ENCODE measurements at regions not wholly inside any gene's neighbourhood (a gene's known extent, or its start where the extent isn't known, plus 50 kb on each side); places are given as distances from the start of the nearest gene placed in this dataset.

DNA sequence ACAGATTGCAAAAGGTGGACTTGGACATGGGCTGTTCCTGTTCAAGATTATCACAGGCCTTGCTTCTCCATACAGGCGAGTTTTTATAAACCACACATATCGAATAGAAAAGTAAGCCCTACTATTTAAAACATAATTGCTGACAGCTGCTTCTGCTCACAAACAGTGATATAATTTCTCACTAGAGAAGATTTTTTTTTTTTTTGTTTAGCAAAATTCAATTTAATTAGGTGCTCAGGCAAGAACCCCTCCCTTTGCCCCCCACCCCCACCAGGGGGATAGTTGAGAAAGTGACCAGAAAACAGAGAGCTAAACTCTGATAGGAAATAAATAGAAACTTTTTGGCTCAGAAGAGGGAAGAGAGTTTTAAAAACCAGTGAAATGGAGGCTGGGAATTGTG lies 132.8 kb upstream of the CRY1 start:
- no peak for DNase-seq

DNA sequence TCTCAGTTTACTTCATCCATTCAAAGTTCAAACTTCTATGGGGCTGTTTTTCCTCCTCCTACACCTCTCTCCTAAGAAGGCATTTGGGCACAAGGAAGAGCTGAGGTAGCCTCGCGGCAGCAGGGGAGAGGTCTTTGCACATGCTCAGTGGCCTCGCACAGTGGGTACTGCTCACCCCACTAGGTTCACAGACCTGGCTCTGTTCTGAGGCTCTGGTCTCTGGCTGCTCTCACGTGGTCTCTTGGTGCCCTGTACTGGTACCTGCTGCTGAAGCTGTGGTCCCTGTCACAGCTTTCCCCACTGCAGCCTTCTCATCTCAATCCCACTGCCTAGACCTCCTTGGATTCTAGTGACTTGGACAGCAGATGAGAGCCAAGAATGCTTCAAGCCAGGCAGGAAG lies 134.7 kb upstream of the CRY1 start:
- no peak for DNase-seq

DNA sequence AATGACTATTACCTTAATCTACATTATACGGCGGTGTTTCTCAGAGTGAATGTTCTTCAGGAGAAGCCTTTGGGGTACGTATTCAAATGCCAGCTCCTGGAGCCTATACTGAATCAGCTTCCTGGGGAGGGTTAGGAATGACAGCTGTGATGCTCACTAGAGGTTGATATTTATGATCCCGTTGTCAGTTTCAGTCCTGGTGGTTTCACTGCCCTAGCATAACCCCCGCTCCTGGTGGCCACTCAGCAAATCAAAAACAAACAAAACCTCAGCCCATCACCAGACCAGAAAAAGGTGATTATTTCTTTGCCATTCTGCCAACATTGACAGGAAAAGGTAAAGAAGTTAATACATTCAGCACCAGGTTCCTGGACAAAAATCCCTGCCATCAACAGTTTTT lies 136.5 kb upstream of the CRY1 start:
- DNase-seq = no peak

DNA sequence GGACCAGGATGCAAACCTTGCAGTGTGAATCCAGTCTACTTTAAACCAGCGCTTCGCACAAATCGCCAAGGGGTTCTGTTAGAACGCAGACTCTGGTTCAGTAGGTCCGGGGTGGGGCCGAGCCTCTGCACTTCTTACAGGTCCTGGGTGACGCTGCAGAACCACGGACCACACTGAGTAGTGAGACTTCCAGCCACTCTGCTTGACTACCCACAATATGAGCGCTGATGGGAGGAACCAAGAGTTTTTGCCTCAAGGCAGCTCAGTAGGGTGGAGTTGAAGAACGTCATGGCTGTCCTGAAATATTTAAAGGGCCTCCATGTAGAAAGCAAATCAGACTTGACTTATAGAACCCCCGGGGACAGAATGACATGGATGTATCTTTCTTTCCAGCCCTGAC lies 138.0 kb upstream of the CRY1 start:
- DNase-seq = no peak

DNA sequence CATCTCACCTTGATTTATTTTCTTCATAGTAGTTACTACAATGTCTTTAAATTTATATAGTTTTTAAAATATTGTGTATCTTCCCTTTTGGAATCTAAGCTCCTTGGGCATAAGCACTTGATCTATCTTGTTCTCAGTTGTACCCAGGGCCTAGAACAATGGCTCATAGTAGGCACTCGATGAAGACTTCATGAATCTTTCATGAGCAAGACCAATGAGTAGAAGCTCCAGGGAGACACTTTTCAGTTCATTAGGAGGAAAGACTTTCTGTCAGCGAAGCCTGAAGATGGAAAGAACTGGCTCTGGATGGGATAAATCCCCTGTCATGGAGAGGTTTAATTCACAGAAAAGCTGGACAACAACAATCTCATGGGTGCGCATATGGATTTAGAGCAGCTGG lies 140.2 kb upstream of the CRY1 start:
- DNase-seq = no peak

DNA sequence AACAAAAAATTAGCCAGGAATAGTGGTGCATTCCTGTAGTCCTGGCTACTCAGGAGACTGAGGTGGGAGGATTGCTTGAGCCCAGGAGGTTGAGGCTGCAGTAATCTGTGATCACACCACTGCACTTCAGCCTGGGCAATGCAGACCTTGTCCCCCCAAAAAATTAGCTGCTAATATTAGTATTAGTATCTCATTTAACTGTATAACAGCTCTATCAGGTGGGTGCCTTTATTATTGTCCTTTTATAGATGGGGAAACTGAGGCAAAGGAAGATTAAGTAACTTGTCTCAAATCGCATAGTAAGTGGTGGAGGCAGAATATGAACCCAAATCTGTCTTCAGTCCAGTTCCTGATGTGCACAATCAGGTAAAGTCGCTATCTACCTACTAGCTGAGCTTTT lies 142.3 kb upstream of the CRY1 start:
- no peak for DNase-seq

DNA sequence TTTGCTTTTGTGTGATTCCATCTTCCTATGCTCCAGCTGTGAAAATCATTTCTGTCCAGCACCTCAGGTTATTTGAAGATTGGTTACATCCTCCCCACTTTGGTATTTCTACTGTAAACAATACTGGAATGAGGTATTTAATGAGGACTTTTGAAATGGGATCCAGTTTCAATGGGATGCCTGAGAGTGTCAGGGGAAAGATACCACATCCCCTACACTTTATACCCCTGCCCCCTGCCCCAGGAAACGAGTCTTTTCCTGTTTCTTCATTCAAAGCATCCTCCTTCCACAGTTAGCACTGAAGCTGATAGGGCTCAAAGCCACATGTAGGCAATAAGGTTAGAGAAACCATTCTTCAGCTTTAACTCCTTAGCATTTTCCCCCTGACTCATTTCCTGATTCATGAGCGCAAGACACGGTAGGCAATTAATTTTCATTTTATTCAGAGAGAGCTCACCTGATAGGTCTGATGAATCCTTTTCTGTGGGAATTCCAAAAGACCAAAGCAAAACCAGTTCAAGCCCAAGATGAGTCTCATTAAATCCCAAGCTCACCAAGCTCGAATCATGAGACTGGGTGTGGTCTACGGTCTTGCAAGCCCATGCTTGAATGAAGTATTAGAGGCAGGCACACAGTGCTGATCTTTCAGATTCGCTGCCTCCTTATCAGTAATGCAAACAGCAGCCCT lies 143.6 kb upstream of the CRY1 start:
- DNase-seq = no peak

DNA sequence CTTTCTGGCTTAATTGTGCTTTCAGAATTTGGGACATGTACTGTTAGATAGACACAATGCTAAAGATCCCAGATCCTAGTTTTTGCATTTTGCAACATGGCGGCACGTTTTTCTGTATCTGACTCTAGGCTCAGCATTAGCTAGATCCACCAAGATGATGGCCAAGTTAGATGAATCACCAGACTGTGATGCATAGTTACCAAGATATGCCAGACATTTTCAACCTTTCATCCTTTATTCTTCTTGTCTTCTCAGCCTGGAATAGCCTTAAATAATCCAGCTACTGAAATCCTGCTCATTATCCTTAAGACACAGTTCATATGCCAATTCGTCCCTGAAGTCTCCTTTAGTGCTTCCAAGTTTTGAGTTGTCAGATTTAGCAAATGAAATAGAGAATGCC lies 144.9 kb upstream of the CRY1 start:
- no peak for DNase-seq

DNA sequence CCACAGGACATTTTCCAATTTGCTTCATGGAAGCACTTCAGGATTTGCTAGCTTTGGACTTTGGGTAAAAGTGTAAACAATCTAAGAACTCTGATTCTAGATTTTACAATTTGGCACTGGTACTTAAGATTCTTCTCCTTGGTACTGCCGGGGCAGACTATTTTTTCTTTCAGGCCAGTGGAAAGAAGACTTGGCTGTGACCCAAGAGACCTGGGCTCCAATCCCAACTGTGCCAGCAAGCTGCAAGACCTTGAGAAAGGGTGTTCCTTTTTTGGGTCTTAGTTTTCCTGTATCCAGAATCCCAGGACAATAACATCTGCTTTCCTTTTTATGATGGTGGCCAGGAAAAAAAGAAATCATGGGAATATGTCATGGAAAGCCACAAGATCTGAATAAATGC lies 148.1 kb upstream of the CRY1 start:
- no peak for DNase-seq

DNA sequence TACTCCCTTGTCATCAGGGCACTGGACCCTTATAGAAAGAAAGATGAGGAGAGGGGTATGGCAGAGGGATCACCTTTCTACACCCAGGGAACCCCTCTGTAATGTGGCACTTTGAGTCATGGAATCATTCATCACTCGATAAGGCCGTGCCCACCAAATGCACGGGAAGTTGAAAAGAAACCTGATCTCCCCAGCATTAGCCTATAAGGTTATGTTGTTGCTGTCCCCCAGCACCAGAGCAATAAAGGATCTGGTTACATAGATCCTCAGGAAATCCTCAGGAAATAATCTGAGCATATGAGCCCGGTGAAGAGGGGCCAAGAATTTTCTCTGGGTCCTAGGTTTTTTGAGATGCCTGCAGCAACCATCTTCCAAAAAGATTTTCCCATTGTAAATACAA lies 148.8 kb upstream of the CRY1 start:
- DNase-seq = no peak

DNA sequence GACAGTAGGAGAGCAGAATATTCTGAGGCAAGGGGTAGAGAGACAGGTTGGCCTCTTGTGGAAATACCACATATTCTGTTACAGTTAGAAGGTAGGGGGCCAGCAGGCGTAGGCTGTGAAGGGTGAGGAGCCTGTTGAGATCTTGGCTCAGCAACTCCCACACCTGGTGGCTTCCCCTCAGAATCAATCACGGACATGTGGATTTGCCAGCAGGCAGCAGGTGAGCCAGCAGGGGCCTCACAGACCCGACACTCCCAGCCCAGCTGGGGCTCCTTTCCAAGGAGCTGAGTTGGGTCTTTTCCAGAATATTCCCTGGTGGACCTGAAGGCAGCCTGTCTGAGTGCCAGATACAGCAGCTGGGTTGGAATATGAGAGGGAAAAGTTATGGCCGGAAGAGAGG lies 150.0 kb upstream of the CRY1 start:
- DNase-seq = no peak

DNA sequence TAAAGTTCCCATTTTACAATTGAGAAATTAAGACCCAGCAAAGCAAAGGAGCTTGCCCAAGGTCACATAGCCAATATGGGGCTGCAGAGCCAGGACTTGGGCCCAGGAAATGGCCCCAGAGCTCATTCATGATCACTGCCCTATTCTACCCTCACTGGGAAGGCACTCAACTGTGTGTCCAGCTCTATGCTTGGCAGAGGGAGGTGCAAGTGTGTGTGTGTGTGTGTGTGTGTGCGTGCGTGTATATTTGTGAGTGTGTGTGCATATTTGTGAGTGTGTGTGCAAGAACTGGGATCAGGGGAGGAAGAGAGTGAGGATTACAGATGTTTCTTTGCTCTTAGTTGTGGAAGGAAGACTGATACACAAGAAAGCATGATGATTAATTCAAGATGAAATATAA lies 151.2 kb upstream of the CRY1 start:
- DNase-seq = no peak

DNA sequence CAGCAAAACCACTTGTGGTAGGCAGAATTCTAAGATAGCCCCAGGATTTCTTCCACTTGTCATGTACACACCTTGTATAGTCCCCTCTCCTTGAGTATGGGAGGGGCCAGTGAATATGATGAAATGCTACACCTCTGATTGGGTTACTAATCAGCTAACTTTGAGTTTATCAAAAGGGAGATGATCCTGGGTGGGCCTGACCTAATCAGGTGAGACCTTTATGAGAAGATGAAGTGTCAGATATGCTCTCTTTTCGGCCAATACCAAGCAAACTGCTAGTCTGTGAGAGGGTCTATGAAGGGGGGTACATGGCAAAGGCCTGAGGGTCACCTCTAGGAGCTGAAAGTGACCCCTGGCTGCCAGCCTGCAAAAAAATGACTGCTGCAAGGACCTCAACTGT lies 154.3 kb upstream of the CRY1 start:
- DNase-seq = no peak

DNA sequence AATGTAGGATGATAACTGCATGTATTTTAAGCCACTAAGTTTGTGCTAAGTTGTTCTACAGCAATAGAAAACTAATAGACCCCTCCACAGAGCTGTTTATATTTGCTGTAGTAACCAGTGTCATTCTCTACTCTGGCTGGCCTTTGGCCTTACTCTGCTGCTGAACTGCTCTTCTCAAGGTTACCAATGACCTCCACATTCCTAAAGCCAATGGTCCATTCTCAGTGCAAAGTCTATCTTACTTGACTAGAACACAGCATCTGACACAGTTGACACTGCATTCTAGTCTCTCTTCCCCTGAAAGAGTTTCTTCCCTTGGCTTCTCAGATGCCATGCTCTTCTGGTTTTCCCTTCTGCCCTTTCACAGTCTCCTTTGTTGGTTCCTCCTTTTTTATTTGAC lies 154.8 kb upstream of the CRY1 start:
- DNase-seq = no peak

DNA sequence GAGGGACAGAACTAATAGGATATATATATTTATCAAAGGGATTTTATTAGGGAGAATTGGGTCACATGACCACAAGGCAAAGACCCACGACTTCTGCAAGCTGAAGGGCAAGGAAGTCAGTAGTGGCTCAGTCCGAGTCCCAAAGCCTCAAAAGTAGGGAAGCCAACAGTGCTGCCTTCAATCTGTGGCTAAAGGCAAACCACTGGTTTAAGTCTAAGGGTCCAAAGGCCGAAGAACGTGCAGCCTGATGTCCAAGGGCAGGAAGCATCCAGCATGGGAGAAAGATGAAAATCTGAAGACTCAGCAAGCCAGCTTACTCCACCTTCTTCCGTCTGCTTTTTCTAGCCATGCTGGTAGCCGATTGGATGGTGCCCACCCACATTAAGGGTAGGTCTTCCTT lies 157.9 kb upstream of the CRY1 start:
- no peak for DNase-seq

DNA sequence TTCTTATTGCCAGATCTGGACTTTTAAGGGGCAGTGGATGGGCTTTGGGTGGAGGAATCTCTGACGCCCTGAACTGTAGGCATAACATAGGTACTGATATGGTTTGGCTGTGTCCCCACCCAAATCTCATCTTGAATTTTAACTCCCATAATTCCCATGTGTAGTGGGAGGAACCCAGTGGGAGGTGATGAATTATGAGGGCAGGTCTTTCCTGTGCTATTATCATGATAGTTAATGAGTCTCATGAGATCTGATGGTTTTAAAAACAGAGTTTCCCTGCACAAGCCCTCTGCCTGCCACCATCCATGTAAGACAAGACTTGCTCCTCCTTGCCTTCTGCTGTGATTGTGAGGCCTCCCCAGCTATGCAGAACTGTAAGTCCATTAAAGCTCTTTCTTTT lies 160.0 kb upstream of the CRY1 start:
- no peak for DNase-seq

DNA sequence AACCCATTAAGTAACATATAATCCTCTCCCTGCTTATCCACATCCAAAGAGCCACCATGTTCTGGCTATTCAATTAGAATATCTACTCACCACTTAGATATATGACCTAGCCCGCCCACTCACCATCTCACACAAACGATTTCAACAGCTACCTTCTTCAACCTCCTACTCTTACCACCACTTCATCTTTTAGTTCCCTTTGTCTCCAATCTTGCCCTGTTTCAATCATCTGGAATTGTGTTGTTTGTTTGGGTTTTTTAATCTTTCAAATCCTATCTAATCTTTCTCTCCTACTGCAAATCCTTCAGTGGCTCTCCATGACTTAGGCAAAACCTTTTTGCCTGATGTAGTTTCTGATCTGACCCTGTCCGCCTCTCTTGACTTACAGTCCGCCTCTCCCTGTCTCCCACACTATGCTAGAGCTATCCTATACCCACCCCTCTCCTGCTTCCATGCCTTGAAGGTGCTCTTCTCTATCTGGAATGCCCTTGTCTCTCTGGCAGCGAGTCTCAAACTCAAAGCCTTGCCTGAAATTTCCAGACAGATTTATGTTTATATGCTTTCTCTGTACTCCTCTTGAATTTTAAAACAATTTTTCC lies 161.0 kb upstream of the CRY1 start:
- no peak for DNase-seq

DNA sequence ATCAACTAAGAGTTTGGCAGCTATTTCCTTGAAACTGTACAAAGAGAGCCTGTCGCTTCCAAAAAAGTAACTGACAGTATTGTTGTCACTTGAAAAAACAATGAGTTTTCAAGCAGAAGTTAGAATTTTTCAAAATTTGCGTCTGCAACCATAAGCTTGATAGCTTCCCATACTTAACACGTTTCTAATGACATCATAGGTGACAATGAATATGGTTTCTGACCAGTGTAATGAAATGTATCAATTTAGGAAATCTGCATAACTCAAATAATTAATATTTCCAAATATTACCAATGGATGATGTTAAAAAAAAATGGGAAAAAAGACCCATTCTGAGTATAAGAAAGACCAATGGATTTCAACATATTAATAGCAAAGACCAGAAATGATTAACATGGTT lies 165.4 kb upstream of the CRY1 start:
- no peak for DNase-seq

DNA sequence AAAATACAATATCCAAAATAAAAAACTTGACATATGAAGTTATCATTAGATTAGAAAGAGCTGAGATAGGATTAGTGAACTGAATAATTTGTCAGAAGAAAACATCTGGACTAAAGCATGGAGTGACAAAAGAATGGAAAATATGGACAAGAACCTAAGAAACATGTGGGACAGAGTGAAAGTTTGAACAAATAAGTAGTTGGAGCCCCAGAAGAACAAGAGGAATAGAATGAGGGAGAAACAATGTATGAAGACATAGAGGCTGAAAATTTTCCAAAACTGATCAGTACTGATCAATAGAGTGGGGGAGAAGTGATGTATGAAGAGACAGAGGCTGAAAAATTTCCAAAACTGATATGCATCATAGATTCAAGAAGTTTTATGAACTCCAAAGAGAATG lies 170.6 kb upstream of the CRY1 start:
- DNase-seq = no peak

DNA sequence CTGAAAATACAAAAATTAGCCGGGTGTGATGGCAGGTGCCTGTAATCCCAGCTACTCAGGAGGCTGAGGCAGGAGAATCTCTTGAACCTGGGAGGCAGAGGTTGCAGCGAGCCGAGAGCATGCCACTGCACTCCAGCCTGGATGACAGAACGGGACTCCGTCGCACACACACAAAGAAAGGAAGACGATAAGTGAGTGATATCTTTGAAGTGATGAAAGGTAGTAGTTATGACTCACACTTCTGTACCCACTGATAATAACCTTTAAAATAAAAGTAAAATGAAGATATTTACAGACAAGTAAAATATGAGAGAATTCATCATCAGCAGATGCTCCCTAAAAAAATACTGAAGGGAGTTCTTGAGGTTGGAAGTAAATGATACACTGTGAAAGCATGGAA lies 171.3 kb upstream of the CRY1 start:
- no peak for DNase-seq

DNA sequence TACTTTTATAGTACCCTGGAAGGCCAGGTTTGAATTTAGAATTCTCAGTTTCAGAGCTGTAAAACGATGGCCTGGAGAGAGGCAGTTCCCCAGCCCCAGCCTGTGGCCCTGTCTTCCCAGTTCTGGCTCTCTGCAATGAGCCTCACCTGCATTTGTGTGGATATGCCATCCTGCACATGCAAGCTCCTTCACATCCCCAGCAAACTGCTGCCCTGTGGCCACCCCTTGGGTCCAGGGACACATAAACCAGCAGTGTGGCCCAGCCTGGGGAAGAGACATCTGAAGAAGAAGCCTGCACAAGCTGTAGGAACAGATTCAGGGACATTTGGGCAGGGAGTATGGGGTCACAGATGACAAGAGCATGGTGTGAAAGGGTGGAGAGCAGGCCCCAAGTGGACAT lies 174.3 kb upstream of the CRY1 start:
- no peak for DNase-seq

DNA sequence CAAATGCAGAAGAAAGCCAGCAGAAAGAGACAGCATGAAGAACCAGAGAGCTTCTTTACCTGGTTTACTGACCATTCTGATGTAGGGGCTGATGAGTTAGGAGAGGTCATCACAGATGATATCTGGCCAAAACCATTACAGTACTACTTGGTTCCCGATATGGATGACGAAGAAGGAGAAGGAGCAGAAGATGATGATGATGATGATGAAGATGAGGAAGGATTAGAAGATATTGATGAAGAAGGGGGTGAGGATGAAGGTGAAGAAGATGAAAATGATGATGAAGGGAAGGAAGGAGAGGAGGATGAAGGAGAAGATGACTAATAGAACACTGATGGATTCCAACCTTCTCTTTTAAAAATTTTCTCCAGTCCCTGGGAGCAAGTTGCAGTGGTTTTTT lies 178.2 kb upstream of the CRY1 start:
- no peak for DNase-seq

DNA sequence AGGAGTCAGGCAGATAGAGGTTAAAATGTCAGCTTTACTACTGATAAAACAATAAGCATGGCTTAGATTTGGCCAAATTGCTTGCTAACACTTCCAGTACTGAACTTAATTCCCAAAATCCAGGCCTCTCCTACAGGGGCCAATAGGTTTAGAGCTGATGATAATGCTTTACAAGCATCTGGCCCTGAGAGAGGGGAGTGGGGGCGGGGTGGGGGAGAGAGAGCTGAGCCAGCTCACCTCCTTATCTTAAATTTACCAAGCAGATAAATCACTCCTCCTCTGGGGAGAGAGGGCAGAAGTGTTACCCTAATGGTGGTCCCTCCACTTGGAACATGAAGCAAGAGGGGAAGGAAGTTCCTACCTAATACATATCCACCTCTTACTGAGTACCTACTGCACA lies 182.2 kb upstream of the CRY1 start:
- DNase-seq = no peak

DNA sequence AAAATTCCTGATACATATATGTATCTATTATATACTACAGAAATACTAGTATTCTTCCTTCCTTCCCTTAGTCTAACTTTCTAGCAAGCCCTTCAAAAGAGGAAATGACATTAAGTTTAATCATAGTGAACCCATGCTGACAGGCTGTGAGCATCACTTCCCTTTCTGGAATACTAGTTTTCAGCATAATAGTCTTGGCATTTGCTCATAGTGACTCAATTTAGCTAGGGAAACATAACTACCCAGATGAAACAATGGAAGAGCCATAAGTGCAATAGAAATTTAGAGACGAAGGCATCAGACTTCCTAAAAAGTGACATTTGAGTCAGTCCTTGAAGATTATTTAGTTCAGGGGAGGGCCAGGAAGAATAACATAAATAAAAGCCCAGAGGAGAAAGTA lies 184.5 kb upstream of the CRY1 start:
- DNase-seq = no peak

DNA sequence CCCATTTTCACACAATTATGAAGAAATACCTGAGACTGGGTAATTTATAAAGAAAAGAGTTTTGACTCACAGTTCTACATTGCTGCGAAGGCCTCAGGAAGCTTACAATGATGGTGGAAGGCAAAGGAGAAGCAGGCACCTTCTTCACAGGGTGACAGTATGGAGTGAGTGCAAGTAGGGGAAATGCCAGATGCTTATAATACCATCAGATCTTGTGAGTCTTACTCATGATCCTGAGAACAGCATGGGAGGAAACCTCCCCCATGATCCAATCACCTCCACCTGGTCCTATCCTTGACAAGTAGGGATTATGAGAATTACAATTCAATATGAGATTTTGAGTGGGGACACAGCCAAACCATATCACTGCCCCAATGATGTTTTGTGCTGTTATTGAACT lies 189.3 kb upstream of the CRY1 start:
- DNase-seq = no peak

DNA sequence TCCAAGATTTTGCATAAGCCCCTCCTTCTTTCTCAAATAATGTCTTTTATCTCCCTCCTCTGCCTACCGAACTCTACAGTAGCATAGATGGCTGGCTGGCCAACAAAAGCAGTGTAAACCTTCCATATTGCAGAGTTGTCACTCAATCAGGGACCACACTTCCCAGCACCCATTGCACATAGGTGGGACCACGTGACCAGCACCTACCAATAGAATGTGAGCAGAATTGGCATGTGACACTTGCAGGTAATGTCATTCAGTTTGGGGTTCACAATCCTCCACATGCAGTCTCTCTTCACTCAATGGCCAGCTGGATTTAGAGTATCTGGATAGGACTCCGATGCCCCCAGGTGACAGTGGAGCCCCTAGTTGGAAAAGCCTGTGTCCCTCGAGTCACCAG lies 190.3 kb upstream of the CRY1 start:
- no peak for DNase-seq
